ENCODE measurements at regions not wholly inside any gene's neighbourhood (a gene's known extent, or its start where the extent isn't known, plus 50 kb on each side); places are given as distances from the start of the nearest gene placed in this dataset.

GRCh38 chr10:131775833-131776232 lies 125.0 kb upstream of the PPP2R2D start:
- peaks cover 48 to 49% of the 10 kb centered on the region in 2 experiments for H3K9me3 Mint-ChIP-seq
- no peak overlapping the region for H2BK5ac ChIP-seq (ENCODE audit: insufficient read length, low read length)
- no peak for DNase-seq

More at GRCh38 chr10:131775833-131776232, 125.0 kb upstream of the PPP2R2D start:
- H2BK12ac ChIP-seq (ENCODE audit: insufficient read length, low read depth, low read length): no peak overlapping the region
- H3K79me1 ChIP-seq (ENCODE audit: insufficient read depth, low read depth, low read length, poor library complexity, severe bottlenecking): no peaks in the 10 kb centered on the region
- no CpG with 5 or more reads among the region's 11 CpGs for WGBS (ENCODE audit: extremely low coverage, insufficient read length, low lambda C conversion rate)
- H3K9ac ChIP-seq (ENCODE audit: extremely low read depth, insufficient read length, low read length): no peak overlapping the region
- no peaks in the 10 kb centered on the region for H3K23me2 ChIP-seq (ENCODE audit: insufficient read length, low read depth, low read length, poor library complexity, severe bottlenecking)
- H3K23ac ChIP-seq (ENCODE audit: insufficient read length, low read depth, low read length): no peak overlapping the region
- no peaks in the 10 kb centered on the region for H3K27me3 ChIP-seq (ENCODE audit: insufficient read depth, low read length)
- H4K91ac ChIP-seq (ENCODE audit: insufficient read length, low read depth, low read length): no peak overlapping the region
- H4K8ac ChIP-seq (replicated peaks; ENCODE audit: insufficient read length, low read depth, low read length): no peak overlapping the region
- H3K9me3 ChIP-seq (ENCODE audit: control insufficient read depth, low read depth, low read length): peaks cover 24% of the 10 kb centered on the region
- H4K20me1 ChIP-seq (ENCODE audit: control insufficient read depth, insufficient read depth, insufficient read length): no peaks in the 10 kb centered on the region
- peaks cover 2 to 15% of the 10 kb centered on the region in 2 experiments for H3K4me1 Mint-ChIP-seq
- no peak overlapping the region for H3K4ac ChIP-seq (ENCODE audit: low read depth, low read length)
- peaks cover 19 to 20% (median 19%) of the 10 kb centered on the region in 3 experiments for H3K36me3 Mint-ChIP-seq (ENCODE audit: insufficient read depth in 1 of 3, low read depth in 3 of 3)
- H3K27me3 Mint-ChIP-seq (ENCODE audit: low read depth): peaks cover 16% of the 10 kb centered on the region
- no peak overlapping the region for H3K4me2 ChIP-seq (ENCODE audit: insufficient read depth, insufficient read length, low read length)
- no peak for TF ChIP-seq CTCF (conservative IDR thresholded peaks at IDR 0.05)
- no peak overlapping the region for H3K18ac ChIP-seq (ENCODE audit: insufficient read length, low read depth, low read length)
- H3K27ac ChIP-seq (ENCODE audit: insufficient read length, low read depth, low read length): no peak overlapping the region
- H2BK20ac ChIP-seq (ENCODE audit: low read depth, low read length, poor library complexity, severe bottlenecking): no peak overlapping the region
- H3K14ac ChIP-seq (ENCODE audit: insufficient read depth, low read length): no peak overlapping the region
- no peak overlapping the region for H2BK15ac ChIP-seq (ENCODE audit: low read depth, low read length)
- H2AFZ ChIP-seq (ENCODE audit: low read length): no peak overlapping the region
- no peak overlapping the region for H4K5ac ChIP-seq (ENCODE audit: insufficient read length, low read depth, low read length)
- no peak overlapping the region for H2AK5ac ChIP-seq (ENCODE audit: insufficient read length, low read length)
- H3K79me2 ChIP-seq (ENCODE audit: insufficient read depth, low read length): no peaks in the 10 kb centered on the region
- H2BK120ac ChIP-seq (ENCODE audit: low read depth, low read length, poor library complexity, severe bottlenecking): no peak overlapping the region
- no peak overlapping the region for H3K4me3 Mint-ChIP-seq
- H3K4me1 ChIP-seq (ENCODE audit: insufficient read depth, low read length): no peaks in the 10 kb centered on the region
- H3T11ph ChIP-seq (ENCODE audit: low read length): no peak overlapping the region
- H3K27ac Mint-ChIP-seq: no peak overlapping the region
- no peak overlapping the region for H3K56ac ChIP-seq (ENCODE audit: insufficient read length, low read depth, low read length)
